ENCODE measurements at regions not wholly inside any gene's neighbourhood (a gene's known extent, or its start where the extent isn't known, plus 50 kb on each side); places are given as distances from the start of the nearest gene placed in this dataset.
"Not testable (repeated sequence)": the region's sequence is repeated elsewhere in the genome, so short reads cannot be mapped to it uniquely, and the experiment has no call there.

DNA sequence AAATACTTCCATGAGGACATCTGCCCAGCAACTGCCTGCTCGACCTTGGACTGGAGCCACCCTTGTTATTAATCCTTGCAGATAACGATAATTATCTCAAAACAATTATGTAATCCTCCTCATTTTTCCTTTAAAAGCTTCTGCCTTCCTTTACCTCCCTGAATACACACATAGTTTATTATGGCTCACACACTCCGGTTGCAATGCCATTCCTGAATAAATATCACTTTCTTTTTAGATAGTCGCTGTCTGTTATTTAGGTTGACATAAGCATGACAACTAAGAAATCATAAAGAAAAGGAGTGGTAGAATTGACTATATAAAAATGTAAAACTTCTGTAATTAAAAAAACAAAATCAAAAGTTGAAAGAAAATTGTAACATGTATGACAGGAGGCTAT lies 64.8 kb downstream of the B4GALT7 start:
- intact Hi-C loops (cut with DNase I) = not testable (repeated sequence)

DNA sequence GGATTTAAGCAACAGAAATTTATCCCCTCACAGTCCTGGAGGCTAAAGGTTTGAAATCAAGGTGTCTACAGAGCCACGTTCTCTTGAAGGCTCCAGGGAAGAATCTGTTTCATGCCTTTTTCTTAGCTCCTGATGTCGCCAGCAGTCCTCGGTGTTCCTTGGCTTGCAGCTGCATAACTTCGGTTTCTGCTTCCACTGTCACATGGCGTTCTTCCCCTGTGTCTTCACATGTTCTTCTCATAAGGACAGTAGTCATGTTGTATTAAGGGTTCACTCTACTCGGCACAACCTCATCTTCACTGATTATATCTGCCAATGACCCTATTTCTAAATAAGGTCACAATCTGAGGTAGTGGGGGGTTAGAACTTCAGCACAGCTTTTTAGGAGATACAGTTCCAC lies 65.2 kb downstream of the B4GALT7 start:
- DNase-seq (ENCODE audit: low spot score); intact Hi-C loops (cut with DNase I): not testable (repeated sequence)

More for the DNA sequence above, 64.8 kb downstream of the B4GALT7 start:
- not testable (repeated sequence) for DNase-seq (ENCODE audit: low spot score)

DNA sequence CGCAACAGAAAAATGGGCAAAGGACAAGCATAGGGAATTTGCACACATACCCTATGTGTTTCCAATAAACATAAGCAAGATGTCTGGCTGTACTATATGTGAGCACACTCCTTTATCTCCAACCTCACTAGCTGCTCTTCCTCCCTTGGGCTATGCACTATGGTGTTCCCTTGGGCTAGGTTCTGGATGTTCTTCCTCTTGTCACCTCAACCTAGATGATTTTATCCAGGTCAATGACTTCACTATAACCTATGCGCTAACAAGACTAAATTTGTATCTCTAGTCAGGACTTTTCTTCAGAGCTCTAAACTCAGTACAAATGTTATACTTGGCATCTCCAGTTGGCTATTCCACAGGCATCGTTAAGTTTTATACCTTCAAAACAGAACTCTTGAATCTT lies 66.0 kb downstream of the B4GALT7 start:
- DNase-seq (ENCODE audit: low spot score); intact Hi-C loops (cut with DNase I): not testable (repeated sequence)

DNA sequence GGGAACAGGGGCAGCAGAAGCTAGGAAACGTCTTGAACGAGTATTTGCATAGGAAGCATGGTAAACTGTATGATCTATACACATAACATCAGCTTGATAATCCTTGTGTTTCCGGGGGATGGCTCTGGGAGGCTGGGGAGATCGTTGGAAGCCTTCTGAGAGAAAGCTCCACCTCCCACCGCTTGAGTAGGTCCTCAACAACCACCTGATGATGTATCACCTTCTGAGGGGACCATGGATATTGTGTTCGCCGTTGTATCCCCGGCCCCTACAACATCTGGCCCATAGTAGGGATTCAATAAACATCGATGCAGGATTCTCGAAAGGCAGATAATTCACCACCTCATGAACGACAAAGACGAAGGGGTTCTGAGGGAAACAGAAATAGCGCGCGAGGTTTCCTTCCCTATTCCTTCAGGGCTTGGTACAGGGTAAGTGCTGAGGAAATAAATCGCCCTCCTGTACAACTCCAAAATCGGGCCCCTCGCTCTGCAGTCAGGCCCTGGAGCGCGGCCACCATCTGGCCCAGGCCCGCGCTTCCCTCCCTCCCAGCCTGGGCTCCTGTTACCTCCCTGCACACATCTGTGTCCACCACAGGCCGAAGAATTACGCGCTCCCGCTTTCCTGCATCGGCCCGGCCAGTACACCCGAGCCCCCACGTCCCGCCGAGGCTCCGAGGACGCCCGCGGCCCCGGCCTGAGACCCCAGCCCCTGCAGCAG lies 71.3 kb downstream of the B4GALT7 start:
- intact Hi-C loops (cut with DNase I); DNase-seq (ENCODE audit: low spot score): not testable (repeated sequence)

DNA sequence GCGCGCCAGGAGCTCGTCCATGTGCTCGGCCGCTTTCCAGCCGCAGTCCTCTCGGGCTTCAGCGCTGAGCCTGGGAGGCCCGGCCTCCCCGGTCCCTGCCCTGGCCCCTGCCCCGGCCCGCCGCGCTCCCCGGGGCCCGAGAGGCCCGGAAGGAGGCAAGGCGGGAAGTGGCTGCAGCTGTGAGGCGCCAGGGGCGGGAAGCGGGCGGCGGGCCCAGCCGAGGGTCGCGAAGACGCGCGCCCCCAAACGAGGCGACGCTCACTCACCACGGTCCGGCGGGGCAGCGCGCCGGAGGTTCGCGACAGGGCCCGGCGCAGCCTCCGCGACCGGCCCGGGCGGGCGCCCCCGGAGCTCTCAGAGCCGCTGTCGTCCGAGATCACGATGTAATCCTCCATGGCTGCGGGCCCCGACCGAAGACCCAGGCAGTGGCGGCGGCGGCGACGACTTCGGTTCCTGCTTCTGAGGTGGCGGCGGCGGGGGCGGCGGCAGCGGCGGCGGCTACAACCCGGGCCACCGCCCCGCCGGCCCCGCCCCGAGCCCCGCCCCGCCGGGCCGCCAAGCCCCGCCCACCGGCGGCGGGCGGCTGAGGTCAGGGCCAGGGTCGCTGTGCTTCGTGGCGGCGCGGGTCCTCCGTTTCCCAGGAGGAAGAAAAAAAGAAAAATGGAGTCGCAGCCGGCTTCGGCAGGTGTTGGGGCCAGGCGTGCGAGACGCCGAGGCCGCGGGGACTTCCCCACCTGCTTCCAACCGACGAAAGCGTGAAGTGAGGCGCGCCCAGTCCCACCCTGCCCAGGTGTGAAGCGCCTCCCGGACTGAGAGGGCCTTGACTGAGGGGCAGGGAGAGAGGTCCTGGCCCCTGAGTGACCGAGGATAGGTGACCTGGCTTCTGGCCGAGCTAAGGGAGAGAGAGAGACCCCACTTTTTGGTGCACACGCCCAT lies 72.1 kb downstream of the B4GALT7 start:
- intact Hi-C loops (cut with DNase I) = not testable (repeated sequence)
- DNase-seq (ENCODE audit: low spot score) = peak; percentile 87
